Activated naive CD4-positive, alpha-beta T cell treated with Interleukin-2 at 50 U/mL for 16 hours (primary cell): ENCODE measurements at regions not wholly inside any gene's neighbourhood (a gene's known extent, or its start where the extent isn't known, plus 50 kb on each side); places are given as distances from the start of the nearest gene placed in this dataset.
"Not testable (repeated sequence)": the region's sequence is repeated elsewhere in the genome, so short reads cannot be mapped to it uniquely, and the experiment has no call there.

ENCODE experiments used
- DNase-seq: peaks from one replicate; pipeline ENCODE4 v3.0.0-alpha.2; 2020

DNA sequence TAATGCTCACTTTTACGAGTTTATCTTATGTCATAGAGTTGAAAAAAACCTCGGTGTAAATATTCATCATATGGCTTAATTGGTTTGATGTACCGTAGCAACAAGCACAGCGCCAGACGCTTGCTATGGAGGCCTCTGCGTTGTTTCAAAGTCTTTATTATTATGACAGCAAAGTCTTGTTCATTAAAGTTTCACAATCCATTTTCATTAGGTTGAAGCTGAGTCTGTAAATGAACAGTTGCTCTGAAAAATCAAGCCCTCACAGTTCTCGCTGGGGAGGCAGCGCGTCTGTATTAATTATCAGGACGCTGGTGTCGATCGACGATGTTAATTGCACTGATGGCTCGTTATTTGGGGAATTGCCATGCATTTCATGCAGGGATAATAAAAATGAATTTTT lies 185.6 kb downstream of the INSC start:
- no peak for DNase-seq

- DNase-seq, result no peak
These were observed 192.9 kb downstream of the INSC start for GRCh38 chr11:15307619-15308024.

GRCh38 chr11:15308840-15309239 lies 194.1 kb downstream of the INSC start:
- DNase-seq, result no peak

- no peak for DNase-seq
These were observed 194.6 kb downstream of the INSC start for GRCh38 chr11:15309296-15309695.

- DNase-seq, result no peak
These were observed 199.1 kb downstream of the INSC start for GRCh38 chr11:15313862-15314261.

GRCh38 chr11:15318814-15319213 lies 204.1 kb downstream of the INSC start:
- no peak for DNase-seq

- no peak for DNase-seq
These were observed 211.8 kb downstream of the INSC start for GRCh38 chr11:15326520-15326919.

DNA sequence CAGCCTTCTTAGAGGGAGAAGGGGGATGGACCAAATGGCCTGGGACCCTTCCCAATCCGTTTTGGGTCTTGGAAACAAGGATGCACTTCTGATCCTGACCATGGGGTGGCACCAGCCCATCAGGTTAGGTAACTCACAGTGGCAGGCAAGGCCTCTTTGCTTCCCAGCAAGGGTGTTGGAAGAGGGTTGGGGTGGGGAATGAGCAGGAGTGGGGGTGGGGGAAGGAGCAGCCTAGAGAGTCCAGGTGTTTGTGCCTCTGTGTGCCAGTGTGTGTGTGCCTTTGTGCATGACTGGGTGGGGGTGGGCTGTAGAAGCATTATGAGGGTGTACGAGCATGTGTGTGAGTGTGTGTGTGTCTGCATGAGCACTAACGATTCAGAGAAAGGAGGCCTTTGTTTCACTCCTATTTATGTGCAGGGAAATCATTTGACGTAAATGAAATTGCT lies 213.1 kb downstream of the INSC start:
- DNase-seq, result no peak

- DNase-seq, result no peak
These were observed 218.7 kb downstream of the INSC start for GRCh38 chr11:15333407-15333806.

GRCh38 chr11:15334766-15335165 lies 220.0 kb downstream of the INSC start:
- no peak for DNase-seq

DNA sequence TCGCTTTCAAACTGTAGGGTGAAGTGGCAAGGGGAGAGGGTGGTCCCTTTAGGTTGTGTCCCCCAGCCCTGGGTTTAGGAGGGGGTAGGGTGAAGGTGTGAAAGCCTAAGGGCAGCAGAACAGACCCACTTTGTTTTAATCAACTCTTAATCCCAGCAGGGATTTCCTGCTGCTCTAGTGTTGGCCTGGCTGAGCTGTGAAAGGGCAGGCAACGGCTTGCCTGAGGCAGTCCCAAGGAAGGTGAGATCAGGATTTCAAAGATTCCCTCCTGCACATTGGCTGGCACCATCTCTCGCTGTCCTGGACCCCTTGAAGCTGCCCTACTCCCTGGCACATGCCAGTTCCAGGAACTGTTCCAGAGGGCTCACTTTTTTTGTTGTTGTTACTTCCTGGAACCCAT lies 221.3 kb downstream of the INSC start:
- DNase-seq, result no peak

DNA sequence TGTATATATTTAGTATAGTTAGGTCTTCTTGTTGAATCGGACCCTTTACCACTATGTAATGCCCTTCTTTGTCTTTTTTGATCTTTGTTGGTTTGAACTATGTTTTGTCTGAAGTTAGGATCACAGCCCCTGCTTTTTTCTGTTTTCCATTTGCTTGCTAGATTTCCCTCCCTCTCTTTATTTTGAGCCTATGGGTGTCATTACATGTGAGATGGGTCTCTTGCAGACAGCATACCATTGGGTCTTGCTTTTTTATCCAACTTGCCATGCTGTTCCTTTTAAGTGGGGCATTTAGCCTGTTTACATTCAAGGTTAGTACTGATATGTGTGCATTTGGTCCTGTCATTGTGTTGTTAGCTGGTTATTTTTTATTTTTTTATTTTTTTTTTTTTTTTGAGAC lies 224.6 kb downstream of the INSC start:
- no peak for DNase-seq

DNA sequence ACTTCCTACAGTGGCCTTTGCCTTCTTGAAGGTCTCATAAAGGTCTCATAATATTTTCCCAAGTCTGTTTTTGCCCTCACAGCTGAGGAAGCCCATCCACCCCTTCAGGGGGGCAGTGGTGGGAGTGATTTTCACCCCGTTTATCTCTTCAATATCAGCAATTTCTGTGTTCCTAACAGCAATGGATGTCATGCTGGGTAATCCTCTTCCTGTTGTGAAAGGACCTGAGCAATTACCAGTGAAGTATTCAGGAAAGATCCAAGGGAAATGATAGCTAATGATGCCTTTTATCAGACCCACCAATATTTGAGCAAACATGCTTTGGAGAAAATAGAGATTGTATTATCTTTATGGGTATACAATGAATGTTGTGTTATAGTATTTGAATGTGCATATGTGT lies 226.9 kb downstream of the INSC start:
- no peak for DNase-seq

DNA sequence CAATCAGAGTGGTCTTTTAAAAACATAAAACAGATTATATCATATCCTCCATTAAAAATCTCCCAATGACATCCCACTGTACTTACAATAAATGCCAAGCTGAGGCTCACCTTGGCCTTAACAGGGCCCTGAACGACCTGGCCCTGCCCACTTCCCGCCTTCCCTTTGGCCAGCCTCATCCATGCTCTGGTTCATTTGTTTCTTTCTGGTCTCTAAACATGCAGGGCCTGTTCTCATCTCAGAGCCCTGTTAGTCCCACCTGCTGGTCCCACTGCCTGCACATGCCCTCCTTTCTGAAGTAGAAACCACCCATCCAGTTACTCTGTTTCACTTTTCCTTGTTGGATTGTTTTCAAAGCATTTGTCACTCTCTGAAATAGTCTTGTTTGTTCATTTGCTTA lies 227.4 kb downstream of the INSC start:
- no peak for DNase-seq

- no peak for DNase-seq
These were observed 232.2 kb downstream of the INSC start for GRCh38 chr11:15346907-15347306.

- no peak for DNase-seq
These were observed 233.4 kb downstream of the INSC start for GRCh38 chr11:15347969-15348734.

GRCh38 chr11:15349413-15349812 lies 234.7 kb downstream of the INSC start:
- no peak for DNase-seq

- DNase-seq, result no peak
These were observed 246.6 kb downstream of the INSC start for GRCh38 chr11:15361316-15361715.

DNA sequence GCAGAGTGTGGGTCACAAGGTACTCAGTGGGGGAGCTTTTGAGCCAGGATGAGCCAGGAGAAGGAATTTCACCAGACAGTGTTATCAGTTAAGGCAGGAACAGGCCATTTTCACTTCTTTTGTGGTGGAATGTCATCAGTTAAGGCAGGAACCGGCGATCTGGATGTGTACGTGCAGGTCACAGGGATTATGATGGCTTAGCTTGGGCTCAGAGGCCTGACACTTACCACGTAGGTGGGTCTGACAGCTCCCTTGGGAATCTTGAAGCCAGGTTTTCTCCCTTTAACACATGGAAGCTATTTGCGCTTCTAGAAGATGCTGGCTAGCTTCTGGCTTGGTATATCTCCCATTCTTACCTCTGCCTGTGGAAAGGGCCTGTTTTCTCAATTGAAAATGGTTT lies 250.6 kb downstream of the INSC start:
- not testable (repeated sequence) for DNase-seq

GRCh38 chr11:15367695-15368094 lies 253.0 kb downstream of the INSC start:
- no peak for DNase-seq

GRCh38 chr11:15370495-15371147 lies 255.9 kb downstream of the INSC start:
- no peak for DNase-seq

GRCh38 chr11:15371533-15371932 lies 256.8 kb downstream of the INSC start:
- DNase-seq, result no peak

GRCh38 chr11:15374418-15374817 lies 259.7 kb downstream of the INSC start:
- DNase-seq, result no peak

- no peak for DNase-seq
These were observed 264.2 kb downstream of the INSC start for GRCh38 chr11:15378941-15379340.

GRCh38 chr11:15379483-15379882 lies 264.8 kb downstream of the INSC start:
- no peak for DNase-seq
